COLO668 (cell line): ENCODE measurements at regions not wholly inside any gene's neighbourhood (a gene's known extent, or its start where the extent isn't known, plus 50 kb on each side); places are given as distances from the start of the nearest gene placed in this dataset.

Experiments
- DNase-seq: peaks from one replicate; lab custom pipeline; 2025; ENCODE audit not compliant: unreplicated experiment; lab: John Stamatoyannopoulos, UW

DNA sequence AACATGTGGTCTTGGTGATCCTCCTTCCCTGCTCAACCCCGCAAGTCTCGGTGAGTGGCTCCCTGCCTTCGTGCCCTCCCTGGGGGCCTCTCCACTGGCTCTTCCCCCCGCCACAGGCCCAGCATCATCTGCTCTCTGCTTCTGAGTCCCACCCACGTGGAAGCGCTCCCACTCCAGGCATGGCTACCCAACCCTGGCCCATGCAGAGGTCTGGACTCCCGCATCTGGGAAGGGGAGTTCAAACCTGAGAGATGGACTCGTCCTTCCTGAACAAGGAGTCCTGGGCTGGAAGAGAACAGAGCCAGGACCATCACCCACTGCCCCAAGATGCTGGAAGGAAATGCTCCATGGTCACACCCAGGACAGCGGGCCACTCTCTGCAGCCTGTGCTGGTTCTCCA lies 90.8 kb downstream of the DHCR7 start:
- no peak for DNase-seq

GRCh38 chr11:71356904-71357303 lies 91.3 kb downstream of the DHCR7 start:
- DNase-seq, result no peak

GRCh38 chr11:71356280-71356876 lies 91.8 kb downstream of the DHCR7 start:
- no peak for DNase-seq

DNA sequence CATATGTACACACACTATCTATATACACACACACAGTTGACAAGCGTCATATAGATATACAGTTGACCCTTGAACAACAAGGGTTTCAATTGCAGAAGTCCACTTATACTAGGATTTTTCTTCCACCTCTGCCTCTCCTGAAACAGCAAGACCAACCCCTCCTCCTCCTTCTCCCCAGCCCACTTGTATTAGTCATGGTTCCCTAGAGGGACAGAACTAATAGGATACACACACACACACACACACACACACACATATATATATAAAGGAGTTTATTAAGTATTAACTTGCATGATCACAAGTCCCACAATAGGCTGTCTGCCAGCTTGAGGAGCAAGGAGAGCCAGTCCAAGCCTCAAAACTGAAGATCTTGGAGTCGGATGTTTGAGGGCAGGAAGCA lies 92.9 kb downstream of the DHCR7 start:
- no peak for DNase-seq

GRCh38 chr11:71354394-71355105 lies 93.6 kb downstream of the DHCR7 start:
- DNase-seq, result no peak

DNA sequence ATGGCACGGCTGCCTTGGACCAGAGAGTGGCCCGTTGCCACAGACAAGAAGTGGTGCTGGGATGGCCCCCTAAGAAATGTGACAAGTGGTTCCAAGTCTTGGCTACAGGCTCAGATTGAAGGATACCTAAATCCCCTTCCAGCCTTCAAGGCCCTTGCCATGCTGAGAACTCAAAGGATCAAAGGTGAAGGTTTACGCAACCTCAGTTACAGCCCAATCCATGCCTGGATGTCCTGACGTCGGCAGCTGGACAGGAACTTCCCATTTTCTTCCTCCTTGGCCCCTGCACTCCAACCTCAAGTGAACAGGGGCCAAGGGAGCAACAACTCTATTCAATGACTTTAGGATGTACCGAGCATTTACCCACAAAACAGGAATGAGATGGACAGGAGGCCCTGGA lies 95.4 kb downstream of the DHCR7 start:
- no peak for DNase-seq

GRCh38 chr11:71352226-71352625 lies 96.0 kb downstream of the DHCR7 start:
- DNase-seq, result no peak

DNA sequence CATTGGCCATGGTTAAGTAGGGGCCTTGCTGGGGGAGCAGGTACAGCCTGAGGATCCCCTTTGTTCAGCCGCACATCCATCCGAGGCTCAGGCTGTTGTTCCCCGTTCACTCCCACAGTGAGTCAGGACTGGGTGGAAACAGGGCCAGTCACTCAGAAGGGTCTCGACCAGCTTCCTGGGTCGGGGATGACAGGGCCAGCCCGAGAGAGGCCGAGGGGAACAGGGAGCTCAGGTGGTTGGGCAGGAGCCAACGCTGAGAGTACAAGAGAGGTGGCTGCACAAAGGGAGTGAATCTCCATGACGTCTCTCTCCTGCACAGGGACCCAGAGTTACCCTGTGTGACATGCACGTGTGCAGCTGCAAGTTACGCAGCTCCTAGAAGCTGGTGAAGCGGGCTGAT lies 97.2 kb upstream of the SHANK2 start:
- DNase-seq, result no peak

GRCh38 chr11:71343828-71344400 lies 91.5 kb upstream of the SHANK2 start:
- DNase-seq, result no peak

DNA sequence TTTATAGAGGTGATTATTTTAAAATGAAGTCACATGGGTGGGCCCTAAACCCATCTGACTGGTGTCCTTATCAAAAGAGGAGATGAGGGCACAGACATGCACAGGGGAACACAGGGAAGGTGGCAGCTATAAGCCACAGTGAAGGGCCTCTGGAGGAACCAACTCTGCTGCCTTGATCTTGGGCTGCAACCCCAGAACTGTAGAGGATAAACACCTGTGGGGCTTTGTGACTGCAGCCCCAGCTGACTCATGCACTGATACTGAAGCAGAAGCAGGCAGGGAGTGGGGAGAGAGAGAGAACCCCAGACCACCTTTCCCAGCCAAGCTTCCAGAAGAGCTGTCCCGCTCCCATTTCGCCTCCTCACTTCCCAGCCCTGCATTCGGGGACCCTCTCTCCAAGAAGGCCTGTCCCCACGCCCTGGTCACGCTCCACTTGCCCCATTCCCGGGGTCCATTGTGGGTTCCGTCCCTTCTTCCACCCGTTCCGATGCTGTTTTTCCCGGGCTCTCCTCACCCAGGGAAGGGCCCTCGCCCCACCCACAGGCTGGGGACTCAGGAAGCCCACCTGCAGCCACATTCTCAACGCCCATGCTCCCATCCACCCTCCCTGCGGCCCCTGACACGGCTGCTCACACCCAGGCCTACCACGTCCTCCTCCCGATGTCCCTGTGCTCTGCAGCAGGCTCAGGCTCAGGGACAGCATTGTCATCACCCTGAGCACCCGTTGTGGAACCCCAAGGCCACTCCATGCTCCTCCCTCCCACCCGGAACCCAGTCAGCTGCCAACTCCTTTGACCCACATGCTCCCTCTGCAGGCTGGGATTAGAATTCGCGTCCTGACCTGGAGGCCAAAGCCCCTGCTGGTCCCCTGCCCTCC lies 90.8 kb upstream of the SHANK2 start:
- peak; percentile 1 for DNase-seq

- no peak for DNase-seq
Measured at GRCh38 chr11:71342116-71342515, 89.7 kb upstream of the SHANK2 start.

DNA sequence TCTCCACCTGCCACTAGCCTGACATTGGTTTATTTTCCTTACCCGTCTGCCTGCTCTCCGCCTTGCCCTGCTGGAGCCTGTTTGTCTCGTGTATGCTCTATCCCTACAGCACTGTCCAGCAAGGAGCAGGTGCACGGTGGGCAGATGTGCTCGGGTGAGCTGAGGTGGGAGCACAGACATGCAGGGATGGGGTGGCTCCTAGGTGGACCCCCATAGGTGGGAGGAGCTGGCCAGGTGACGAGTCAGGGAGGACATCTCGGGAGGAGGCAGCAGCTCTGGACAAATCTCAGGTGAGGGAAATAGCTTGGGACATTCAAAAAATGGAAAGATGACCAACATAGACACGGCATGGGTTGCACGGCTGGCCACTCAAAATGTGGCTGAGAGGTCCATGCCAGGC lies 89.2 kb upstream of the SHANK2 start:
- no peak for DNase-seq

DNA sequence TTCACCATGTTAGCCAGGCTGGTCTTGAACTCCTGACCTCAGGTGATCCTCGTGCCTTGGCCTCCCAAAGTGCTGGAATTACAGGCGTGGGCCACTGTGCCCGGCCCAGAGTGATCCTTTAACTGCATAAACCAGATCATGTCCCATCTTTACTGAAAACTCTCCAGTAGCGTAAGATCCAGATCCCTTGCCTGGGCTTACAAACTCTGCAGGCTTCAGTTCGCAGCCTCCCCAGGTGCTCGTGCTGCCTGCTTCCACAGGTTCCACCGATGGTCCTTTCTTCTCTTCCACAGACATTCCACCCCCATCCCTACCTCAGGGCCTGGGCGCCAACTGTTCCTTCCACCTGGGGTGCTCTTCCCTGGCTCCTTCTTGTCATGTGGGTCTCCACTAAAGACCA lies 88.8 kb upstream of the SHANK2 start:
- no peak for DNase-seq

DNA sequence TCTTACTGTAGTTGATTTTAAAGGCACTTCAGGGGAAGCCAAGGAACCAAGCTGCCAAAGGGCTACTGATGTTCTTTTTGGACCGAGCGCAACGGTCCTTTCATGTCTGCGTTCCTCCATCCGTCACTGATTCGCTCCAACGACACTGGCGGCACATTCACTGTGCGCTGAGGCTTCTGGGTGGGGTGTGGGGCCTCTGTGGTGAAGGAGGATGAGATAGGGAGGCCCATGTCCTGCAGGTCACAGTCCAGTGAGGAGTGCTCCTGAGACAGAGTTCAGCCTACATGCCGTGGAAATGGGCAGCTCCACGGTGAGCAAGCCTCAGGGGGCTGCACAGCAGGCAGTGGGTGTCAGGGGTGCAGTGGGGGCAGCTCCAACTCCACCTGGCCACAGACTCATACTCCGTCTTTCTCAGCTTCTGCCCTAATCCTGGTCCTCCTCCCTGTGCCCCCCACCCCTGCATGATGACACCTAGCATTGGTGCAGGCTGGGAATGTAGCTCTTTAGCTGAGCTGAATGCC lies 87.8 kb upstream of the SHANK2 start:
- DNase-seq, result no peak

- no peak for DNase-seq
Measured at GRCh38 chr11:71339396-71339881, 87.1 kb upstream of the SHANK2 start.

- no peak for DNase-seq
Measured at GRCh38 chr11:71338801-71339395, 86.5 kb upstream of the SHANK2 start.

DNA sequence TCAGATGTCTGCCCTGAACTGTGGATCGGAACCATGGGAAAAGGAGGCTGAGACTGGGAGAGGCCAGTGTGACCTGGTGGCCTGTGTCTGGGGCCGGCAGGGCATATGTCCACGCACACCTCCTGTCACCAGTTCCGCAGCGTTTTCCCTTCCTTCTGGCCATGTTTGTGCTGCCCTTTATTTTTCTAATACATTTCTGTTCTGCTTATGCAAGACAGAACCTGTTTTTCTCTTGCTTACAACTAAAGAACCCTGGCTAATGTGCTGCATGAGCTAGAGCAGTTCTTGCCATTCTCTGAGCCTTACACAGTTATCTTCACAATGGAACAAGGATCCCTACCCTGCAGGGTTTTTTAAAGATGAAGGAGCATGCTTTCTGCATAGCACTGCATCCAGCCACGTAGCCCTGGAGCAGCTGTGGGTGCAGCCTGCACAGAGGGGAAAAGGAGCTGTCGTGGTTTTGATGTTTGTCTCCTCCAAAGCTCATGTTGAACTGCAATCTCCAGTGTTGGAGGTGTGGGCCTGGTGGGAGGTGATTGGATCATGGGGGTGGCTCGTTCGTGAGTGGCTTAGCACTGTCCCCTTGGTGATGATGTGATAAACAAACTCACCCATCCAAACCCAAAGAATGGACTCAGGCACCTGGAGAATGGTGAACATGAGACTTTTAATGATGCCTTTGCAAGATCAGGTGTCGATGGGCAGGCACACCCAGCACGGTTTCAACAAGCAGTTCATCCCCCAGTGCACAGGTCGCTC lies 84.8 kb upstream of the SHANK2 start:
- no peak for DNase-seq

DNA sequence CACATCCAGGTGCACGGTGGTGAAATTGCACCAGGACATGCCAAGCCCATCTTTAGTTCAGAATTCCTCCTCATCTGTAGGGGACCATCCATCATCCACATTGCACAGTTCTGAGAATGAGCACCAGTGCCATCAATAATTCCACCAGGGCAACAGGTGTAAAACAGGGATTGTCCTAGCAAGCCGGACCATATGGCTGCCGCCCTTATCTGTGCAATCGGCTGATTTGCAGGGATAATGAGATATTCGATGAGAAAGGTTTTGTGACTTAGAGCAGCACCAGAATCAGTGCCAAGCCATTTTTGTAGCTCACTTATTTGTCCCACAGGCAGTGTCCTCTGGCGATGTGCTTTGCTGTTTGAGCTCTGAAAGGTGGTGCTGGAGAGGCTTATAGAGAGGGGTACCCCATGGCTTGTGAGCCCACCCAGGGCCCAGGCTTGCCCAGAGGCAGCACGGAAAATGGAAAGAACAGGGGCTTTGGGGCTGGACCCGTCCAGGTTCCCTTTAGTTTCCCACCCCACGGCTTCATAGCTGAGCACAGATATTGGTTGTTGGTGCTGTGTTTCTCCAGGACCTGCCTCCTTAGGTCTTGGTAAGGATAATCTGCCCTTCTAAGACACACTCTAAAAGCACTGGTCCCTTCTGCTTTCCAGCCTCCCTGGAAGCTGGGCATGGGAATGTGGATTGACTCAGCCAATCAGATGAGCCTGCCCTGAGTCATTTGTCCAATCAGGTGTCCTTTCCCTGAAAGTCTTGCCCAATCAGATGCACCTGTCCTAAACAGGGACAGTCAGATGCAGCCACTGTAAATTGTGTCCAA lies 84.0 kb upstream of the SHANK2 start:
- no peak for DNase-seq

- no peak for DNase-seq
Measured at GRCh38 chr11:71335371-71335770, 83.0 kb upstream of the SHANK2 start.
